Fibroblast of villous mesenchyme (primary cell): ENCODE measurements at regions not wholly inside any gene's neighbourhood (a gene's known extent, or its start where the extent isn't known, plus 50 kb on each side); places are given as distances from the start of the nearest gene placed in this dataset.
"Not testable (repeated sequence)": the region's sequence is repeated elsewhere in the genome, so short reads cannot be mapped to it uniquely, and the experiment has no call there.

Experiments
- DNase-seq: peaks from one replicate; pipeline ENCODE4 v3.0.0-alpha.2; 2010; ENCODE audit warnings: low read depth
- H3K4me3 ChIP-seq: 2 replicates; pipeline ENCODE4 v1.5.1; 2011; ENCODE audit warnings: low read depth, mild to moderate bottlenecking, low read length
- CTCF ChIP-seq: IDR thresholded peaks from 2 replicates; pipeline ENCODE4 v1.5.1; 2012; ENCODE audit warnings: low read depth, mild to moderate bottlenecking, low read length; ENCODE audit not compliant: insufficient read depth

DNA sequence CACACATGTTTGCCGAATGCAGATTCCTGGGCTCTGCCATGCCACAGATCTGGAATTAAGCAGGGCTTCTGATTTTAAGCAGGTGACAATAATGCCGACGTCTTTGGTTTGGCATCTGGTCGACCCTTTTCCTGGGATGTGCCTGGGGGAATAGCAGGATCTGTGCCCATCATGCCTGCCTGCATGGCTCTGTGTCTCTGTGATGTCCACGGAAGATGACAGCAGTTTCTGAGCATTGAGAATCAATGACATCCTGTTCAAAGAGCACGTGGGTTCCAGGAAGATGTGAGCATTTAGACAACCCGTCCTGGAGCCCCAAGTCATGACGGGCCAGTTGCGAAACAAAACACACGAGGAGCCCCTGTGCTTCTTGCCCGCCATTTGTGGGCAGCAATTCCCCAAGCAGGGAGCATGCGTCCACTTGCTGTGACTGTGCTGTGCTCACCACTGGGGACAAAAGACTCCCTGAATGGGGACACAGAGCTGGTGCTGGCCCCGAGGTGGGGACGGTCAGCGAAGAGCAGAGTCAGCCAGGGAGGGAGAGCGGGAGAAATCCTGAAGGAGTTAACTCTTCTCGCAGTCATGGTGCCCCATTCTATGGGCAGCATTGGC lies 110.1 kb downstream of the ERMARD start:
- TF ChIP-seq CTCF: no peak
- DNase-seq: no peak
- H3K4me3 ChIP-seq: no peak overlapping the region

DNA sequence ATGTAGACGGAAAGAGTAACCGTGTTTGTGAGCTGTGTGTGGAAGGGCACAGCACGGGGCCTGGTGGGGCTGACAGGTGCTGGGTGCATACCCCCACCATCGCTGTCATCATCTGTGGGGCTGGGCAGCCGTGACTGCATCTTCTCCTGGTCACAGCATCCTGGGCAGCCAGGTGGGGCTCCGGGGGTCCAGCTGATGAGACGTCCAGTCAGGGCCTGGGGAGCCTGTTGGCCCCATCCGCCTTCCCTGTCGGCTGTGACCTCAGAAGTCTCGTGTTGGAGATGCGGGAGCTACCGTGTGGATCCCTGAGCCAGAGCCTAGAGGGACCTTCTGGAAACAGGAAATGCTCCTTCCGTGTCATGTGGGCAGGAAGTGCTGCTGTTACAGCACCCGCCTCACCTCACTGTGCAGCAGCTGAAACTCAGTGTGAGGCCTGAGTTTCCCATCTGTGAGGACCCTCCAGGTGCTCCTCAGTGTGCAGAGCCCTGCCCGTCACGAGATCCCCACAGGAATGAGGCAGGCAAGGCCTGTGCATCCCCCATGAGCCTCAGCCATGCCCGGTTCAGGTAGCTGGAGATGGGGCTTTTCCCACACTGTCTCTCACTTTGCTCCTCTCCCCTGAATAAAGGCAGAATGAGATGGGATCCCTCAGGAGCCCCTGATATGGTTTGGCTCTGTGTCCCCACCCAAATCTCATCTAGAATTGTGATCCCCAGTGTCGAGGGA lies 108.7 kb downstream of the ERMARD start:
- no peak overlapping the region for H3K4me3 ChIP-seq
- no peak for TF ChIP-seq CTCF
- no peak for DNase-seq

GRCh38 chr6:169859401-169859977 lies 108.1 kb downstream of the ERMARD start:
- H3K4me3 ChIP-seq: no peak overlapping the region
- no peak for TF ChIP-seq CTCF
- no peak for DNase-seq

DNA sequence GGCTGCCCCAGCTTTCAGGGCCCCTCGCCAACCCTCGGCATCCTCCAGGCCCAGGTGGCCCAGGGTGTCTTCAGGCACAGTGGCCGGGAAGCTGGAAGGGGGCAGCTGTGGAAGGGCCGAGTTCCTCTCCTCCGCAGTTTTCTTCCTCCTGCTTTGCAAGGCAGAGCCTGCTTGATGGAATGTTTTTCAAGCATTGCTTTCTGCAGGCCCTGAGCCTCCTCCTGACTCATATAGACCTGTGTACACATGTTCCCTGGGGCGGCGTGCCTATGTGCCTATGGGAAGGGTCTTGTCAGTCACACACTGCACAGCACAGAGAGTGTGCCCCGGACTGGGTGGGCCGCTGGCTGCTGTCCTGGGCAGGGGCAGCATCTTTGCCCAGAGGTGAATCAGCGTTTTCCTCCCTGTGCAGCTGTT lies 107.5 kb downstream of the ERMARD start:
- TF ChIP-seq CTCF: no peak
- no peak for DNase-seq
- no peak overlapping the region for H3K4me3 ChIP-seq

GRCh38 chr6:169858293-169858934 lies 107.0 kb downstream of the ERMARD start:
- no peak for TF ChIP-seq CTCF
- no peak for DNase-seq
- H3K4me3 ChIP-seq: no peak overlapping the region

GRCh38 chr6:169857343-169858292 lies 106.2 kb downstream of the ERMARD start:
- no peak for DNase-seq
- H3K4me3 ChIP-seq: no peak overlapping the region
- no peak for TF ChIP-seq CTCF

DNA sequence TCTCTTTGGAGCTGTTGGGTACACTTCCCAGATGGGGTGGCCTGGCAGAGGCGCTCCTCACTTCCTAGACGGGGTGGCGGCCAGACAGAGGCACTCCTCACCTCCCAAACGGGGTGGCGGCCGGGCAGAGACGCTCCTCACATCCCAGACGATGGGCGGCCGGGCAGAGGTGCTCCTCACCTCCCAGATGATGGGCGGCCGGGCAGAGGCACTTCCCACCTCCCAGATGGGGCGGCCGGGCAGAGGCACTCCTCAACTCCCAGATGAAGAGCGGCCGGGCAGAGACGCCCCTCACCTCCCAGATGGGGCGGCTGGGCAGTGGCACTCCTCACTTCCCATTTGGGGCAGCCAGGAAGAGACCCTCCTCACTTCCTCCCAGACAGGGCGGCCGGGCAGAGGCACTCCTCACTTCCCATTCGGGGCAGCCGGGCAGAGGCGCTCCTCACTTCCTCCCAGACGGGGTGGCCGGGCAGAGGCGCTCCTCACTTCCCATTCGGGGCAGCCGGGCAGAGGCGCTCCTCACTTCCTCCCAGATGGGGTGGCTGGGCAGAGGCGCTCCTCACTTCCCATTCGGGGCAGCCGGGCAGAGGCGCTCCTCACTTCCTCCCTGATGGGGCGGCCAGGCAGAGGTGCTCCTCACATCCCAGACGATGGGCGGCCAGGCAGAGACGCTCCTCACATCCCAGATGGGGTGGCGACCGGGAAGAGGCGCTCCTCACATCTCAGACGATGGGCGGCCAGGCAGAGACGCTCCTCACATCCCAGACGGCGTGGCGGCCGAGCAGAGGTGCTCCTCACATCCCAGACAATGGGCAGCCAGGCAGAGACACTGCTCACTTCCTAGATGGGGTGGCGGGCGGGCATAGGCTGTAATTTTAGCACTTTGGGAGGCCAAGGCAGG lies 105.3 kb downstream of the ERMARD start:
- H3K4me3 ChIP-seq, DNase-seq: not testable (repeated sequence)
